A549 (cell line): ENCODE measurements at regions not wholly inside any gene's neighbourhood (a gene's known extent, or its start where the extent isn't known, plus 50 kb on each side); places are given as distances from the start of the nearest gene placed in this dataset.
"Not testable (repeated sequence)": the region's sequence is repeated elsewhere in the genome, so short reads cannot be mapped to it uniquely, and the experiment has no call there.

Source experiments
- CHD2 ChIP-seq: fragments of 150-350 bp; IDR thresholded peaks from 2 replicates; pipeline ENCODE4 v1.6.1; 2014; ENCODE audit warnings: low read length; ENCODE audit not compliant: partially characterized antibody
- HDAC2 ChIP-seq: fragments of 200-600 bp; sonication (generic); IDR thresholded peaks from 2 replicates; pipeline ENCODE4 v1.6.1; 2016
- POLR2A ChIP-seq: IDR thresholded peaks from 2 replicates; pipeline ENCODE4 v1.6.1; 2012; ENCODE audit warnings: mild to moderate bottlenecking, low read length
- RCOR1 ChIP-seq: fragments of 150-350 bp; IDR thresholded peaks from 2 replicates; pipeline ENCODE4 v1.6.1; 2014; ENCODE audit warnings: antibody characterized with exemption, low read length, low read depth
- TF ChIP-seq, protein P1 (sequence below): fragments of 450-650 bp; IDR thresholded peaks from 2 replicates; pipeline ENCODE4 v1.6.1; 2014; ENCODE audit warnings: antibody characterized with exemption
- TF ChIP-seq, protein P2 (sequence below): fragments of >200 bp; sonication (Bioruptor Twin); formaldehyde crosslinking; IDR thresholded peaks from 3 replicates; pipeline ENCODE4 v1.5.1; 2016
- TF ChIP-seq, protein P3 (sequence below): fragments of >200 bp; sonication (Bioruptor Twin); formaldehyde crosslinking; IDR thresholded peaks from 3 replicates; pipeline ENCODE4 v1.6.1; 2016

DNA sequence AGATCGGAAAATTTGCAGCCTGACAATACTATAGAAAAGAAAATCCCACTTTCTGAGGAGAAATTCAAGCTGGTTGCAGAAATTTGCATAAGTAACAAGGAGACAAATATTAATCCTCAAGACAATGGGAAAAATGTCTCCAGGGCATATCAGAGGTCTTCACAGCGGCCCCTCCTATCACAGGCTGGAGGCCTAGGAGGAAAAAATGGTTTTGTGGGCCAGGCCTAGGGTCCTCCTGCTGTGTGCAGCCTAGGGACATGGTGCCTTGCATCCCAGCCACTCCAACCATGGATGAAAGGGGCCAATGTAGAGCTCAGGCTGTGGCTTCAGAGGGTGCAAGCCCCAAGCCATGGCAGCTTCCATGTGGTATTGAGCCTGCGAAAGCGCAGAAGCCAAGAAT lies 138.5 kb upstream of the MAN2A1 start:
- not testable (repeated sequence) for TF ChIP-seq CHD2, POLR2A, RCOR1, HDAC2
- TF ChIP-seq, protein P1, sequence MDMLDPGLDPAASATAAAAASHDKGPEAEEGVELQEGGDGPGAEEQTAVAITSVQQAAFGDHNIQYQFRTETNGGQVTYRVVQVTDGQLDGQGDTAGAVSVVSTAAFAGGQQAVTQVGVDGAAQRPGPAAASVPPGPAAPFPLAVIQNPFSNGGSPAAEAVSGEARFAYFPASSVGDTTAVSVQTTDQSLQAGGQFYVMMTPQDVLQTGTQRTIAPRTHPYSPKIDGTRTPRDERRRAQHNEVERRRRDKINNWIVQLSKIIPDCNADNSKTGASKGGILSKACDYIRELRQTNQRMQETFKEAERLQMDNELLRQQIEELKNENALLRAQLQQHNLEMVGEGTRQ, result not testable (repeated sequence)
- TF ChIP-seq, protein P2, sequence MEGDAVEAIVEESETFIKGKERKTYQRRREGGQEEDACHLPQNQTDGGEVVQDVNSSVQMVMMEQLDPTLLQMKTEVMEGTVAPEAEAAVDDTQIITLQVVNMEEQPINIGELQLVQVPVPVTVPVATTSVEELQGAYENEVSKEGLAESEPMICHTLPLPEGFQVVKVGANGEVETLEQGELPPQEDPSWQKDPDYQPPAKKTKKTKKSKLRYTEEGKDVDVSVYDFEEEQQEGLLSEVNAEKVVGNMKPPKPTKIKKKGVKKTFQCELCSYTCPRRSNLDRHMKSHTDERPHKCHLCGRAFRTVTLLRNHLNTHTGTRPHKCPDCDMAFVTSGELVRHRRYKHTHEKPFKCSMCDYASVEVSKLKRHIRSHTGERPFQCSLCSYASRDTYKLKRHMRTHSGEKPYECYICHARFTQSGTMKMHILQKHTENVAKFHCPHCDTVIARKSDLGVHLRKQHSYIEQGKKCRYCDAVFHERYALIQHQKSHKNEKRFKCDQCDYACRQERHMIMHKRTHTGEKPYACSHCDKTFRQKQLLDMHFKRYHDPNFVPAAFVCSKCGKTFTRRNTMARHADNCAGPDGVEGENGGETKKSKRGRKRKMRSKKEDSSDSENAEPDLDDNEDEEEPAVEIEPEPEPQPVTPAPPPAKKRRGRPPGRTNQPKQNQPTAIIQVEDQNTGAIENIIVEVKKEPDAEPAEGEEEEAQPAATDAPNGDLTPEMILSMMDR, result not testable (repeated sequence)
- TF ChIP-seq, protein P3, sequence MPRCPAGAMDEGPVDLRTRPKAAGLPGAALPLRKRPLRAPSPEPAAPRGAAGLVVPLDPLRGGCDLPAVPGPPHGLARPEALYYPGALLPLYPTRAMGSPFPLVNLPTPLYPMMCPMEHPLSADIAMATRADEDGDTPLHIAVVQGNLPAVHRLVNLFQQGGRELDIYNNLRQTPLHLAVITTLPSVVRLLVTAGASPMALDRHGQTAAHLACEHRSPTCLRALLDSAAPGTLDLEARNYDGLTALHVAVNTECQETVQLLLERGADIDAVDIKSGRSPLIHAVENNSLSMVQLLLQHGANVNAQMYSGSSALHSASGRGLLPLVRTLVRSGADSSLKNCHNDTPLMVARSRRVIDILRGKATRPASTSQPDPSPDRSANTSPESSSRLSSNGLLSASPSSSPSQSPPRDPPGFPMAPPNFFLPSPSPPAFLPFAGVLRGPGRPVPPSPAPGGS, result not testable (repeated sequence)
